HEK293T (cell line): ENCODE measurements at regions not wholly inside any gene's neighbourhood (a gene's known extent, or its start where the extent isn't known, plus 50 kb on each side); places are given as distances from the start of the nearest gene placed in this dataset.

Source experiments
- ARNT ChIP-seq: fragments of 450-650 bp; IDR thresholded peaks from 2 replicates; pipeline ENCODE4 v1.6.1; 2017; ENCODE audit warnings: mild to moderate bottlenecking
- CTBP1 ChIP-seq: fragments of 450-650 bp; IDR thresholded peaks from 2 replicates; pipeline ENCODE4 v1.6.1; 2016; ENCODE audit warnings: borderline replicate concordance
- SP1 ChIP-seq: fragments of 450-650 bp; IDR thresholded peaks from 2 replicates; pipeline ENCODE4 v1.6.1; 2017
- ZNF384 ChIP-seq: fragments of 450-650 bp; IDR thresholded peaks from 2 replicates; pipeline ENCODE4 v1.6.1; 2016

DNA sequence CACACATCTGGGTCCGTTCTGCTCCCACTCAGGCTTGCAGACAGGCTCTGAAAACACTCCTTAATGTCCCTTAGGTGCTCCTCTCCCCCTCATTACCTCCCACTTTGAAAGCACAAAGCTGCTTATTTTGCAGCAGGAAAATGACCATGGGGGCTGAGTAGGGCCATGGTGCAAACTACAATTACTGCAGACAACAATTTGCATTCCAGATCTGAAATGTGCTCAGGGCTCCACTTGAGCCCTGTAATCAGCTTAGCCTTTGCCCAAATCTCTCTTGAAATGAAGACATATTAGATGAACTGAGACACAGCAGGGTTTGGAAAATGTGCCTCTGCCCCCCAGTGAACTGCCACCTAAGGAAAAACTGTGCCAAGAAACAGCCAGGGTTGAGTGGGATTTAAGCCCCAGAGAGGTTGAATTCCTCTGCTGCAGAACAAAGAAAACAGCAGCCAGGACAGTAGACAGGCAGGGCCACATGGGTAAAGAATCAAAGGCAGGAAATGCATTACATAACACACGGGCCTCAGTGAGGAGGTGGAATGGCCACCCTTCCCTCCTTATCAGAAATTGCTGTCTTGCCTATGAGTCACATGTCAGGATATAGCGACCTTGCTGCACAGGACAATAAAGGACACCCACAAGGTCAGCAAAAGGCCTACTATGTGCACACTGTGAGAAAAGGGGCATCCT is 126.8 kb upstream of the ARHGEF3 start:
- TF ChIP-seq ZNF384: no peak
- no peak for TF ChIP-seq ARNT
- TF ChIP-seq SP1: no peak
- TF ChIP-seq CTBP1: no peak
